ENCODE measurements at regions not wholly inside any gene's neighbourhood (a gene's known extent, or its start where the extent isn't known, plus 50 kb on each side); places are given as distances from the start of the nearest gene placed in this dataset.
A peak's percentile ranks its signal among the peaks of the same experiment; 100 is the strongest.

DNA sequence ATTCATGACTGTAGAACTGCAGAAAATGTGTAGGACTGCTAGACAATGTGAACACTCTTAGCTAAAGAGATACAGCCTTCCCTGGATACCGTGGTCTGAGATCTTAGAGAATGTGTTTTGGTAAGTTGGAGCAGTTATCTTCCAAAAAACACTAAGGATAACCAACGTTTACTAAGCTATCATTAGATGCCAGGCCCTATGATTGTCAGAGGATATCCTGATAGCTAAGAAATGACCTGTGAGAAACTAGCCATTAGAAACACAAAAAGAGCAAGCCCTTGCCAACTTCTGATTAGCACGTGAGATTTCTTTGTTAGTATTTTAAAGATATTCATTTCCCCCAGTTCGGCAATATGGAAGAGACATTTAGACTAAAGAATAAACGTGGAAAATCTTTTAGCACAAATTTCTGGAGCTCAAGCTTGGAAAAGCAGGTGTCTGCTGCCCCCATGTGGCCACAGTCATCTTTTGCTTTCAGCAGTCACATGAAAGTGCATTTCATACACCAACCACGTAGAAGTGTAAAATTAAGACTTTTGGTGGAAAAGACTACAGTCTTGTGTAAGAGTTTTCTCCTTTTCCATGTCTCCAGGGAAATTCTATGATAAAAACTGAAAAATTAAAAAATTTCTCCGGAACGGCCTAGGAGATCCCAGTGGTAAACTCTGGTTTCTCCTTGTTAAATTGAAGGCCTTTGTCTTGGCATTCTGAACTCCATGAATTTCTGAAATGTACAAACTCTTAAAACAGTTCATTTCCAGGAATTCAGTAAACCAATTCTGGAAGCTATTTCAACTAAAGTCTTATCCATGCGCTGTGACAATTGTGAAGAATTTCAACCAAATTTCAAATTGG lies 136.4 kb downstream of the ZNF674 start:
- TF ChIP-seq, protein P1, sequence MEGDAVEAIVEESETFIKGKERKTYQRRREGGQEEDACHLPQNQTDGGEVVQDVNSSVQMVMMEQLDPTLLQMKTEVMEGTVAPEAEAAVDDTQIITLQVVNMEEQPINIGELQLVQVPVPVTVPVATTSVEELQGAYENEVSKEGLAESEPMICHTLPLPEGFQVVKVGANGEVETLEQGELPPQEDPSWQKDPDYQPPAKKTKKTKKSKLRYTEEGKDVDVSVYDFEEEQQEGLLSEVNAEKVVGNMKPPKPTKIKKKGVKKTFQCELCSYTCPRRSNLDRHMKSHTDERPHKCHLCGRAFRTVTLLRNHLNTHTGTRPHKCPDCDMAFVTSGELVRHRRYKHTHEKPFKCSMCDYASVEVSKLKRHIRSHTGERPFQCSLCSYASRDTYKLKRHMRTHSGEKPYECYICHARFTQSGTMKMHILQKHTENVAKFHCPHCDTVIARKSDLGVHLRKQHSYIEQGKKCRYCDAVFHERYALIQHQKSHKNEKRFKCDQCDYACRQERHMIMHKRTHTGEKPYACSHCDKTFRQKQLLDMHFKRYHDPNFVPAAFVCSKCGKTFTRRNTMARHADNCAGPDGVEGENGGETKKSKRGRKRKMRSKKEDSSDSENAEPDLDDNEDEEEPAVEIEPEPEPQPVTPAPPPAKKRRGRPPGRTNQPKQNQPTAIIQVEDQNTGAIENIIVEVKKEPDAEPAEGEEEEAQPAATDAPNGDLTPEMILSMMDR (IDR thresholded peaks at IDR 0.05; ENCODE audit: insufficient read depth, low read length, poor library complexity, severe bottlenecking) = peak; percentile 84
- peak; percentile 31 for DNase-seq (ENCODE audit: low read depth)
- H3K4me3 ChIP-seq (ENCODE audit: low read depth, low read length) = no peak overlapping the region
- H3K27me3 ChIP-seq (ENCODE audit: control insufficient read depth, insufficient read depth, low read length) = no peaks in the 10 kb centered on the region
- no peaks in the 10 kb centered on the region for H3K36me3 ChIP-seq (ENCODE audit: control insufficient read depth, insufficient read depth, low read length)

DNA sequence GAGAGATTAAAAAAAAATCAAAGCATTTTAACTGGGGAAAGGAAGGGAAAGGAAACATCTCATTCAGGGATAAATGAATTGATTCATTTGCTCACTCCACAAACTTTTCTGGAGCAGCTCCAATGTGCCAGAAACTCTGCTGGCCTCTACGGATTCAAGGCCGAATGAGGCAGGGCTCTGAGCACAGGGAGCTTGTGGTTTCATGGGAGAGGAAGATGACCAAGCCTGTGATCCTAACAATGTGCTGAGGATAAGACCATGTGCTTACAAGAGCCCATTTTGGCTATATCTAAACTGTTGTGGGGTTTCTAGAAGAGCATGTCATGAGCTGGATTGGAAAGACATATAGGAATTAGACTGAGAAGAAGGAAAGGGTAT lies 137.5 kb downstream of the ZNF674 start:
- Histone ChIP-seq H3K27me3 (ENCODE audit: control insufficient read depth, insufficient read depth, low read length) (no peaks in the 10 kb centered on the region), H3K4me3 (ENCODE audit: low read depth, low read length) (no peak overlapping the region), H3K36me3 (ENCODE audit: control insufficient read depth, insufficient read depth, low read length) (no peaks in the 10 kb centered on the region)
- DNase-seq (ENCODE audit: low read depth) = no peak
- TF ChIP-seq, protein P1 (IDR thresholded peaks at IDR 0.05; ENCODE audit: insufficient read depth, low read length, poor library complexity, severe bottlenecking) = no peak

DNA sequence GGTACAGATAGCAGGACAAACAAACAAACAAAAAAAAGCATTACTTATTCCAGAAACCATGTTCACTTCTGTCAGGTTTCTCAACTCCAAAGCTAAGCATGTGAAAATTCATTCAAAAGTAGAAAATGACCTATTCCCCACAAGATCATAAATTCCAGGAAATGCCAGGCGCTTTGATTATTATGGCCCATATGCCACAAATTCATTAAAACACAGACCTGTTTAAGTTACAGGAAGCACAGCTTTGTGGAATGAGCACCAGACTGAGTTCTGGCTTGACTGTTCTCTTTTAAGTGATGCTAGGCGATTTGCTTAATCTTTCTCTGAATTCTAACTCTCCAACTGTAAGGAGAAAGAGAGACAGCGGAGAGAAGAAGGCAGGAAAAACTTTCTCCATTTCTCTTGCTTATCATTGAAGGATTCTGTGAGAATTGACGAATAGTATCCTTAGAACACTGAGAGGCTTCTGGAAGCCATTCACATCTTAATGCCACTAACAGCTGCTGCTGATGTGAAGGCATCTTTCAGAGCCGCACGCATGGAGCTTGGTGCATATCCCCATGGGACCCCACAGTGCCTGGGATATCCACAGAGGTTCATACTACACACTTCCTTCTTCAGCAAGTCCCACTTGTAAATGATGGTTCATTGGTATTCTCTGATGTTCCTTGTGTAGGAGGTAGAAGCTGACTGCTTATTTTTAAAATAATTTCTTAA lies 138.0 kb downstream of the ZNF674 start:
- no peaks in the 10 kb centered on the region for H3K36me3 ChIP-seq (ENCODE audit: control insufficient read depth, insufficient read depth, low read length)

DNA sequence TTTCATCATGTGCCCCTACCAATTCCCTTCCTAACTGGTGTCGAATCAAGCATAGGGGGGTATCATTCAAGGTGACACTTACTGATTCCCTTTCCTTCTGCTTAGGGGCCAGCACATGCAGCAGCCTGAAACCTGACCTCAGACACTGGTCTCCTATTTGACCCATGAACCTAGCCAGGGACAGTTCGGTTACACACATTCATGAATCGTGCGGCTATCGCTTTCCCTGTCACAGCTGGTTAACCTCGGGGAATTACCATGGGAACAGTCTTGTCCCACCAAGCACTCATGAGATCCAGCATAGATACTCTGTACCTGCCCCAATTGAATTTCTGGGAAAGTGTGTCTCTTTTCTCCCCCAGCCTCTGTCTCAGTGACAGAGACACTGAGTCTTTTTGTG lies 140.4 kb downstream of the ZNF674 start:
- DNase-seq (ENCODE audit: low read depth) = peak; percentile 14
- H3K27me3 ChIP-seq (ENCODE audit: control insufficient read depth, insufficient read depth, low read length) = no peaks in the 10 kb centered on the region
- TF ChIP-seq, protein P1 (IDR thresholded peaks at IDR 0.05; ENCODE audit: insufficient read depth, low read length, poor library complexity, severe bottlenecking) = no peak
- H3K36me3 ChIP-seq (ENCODE audit: control insufficient read depth, insufficient read depth, low read length) = no peaks in the 10 kb centered on the region
- no peak overlapping the region for H3K4me3 ChIP-seq (ENCODE audit: low read depth, low read length)

More for the DNA sequence above, 138.0 kb downstream of the ZNF674 start:
- H3K27me3 ChIP-seq (ENCODE audit: control insufficient read depth, insufficient read depth, low read length) = no peaks in the 10 kb centered on the region
- no peak for DNase-seq (ENCODE audit: low read depth)
- H3K4me3 ChIP-seq (ENCODE audit: low read depth, low read length) = no peak overlapping the region
- TF ChIP-seq, protein P1 (IDR thresholded peaks at IDR 0.05; ENCODE audit: insufficient read depth, low read length, poor library complexity, severe bottlenecking) = no peak

DNA sequence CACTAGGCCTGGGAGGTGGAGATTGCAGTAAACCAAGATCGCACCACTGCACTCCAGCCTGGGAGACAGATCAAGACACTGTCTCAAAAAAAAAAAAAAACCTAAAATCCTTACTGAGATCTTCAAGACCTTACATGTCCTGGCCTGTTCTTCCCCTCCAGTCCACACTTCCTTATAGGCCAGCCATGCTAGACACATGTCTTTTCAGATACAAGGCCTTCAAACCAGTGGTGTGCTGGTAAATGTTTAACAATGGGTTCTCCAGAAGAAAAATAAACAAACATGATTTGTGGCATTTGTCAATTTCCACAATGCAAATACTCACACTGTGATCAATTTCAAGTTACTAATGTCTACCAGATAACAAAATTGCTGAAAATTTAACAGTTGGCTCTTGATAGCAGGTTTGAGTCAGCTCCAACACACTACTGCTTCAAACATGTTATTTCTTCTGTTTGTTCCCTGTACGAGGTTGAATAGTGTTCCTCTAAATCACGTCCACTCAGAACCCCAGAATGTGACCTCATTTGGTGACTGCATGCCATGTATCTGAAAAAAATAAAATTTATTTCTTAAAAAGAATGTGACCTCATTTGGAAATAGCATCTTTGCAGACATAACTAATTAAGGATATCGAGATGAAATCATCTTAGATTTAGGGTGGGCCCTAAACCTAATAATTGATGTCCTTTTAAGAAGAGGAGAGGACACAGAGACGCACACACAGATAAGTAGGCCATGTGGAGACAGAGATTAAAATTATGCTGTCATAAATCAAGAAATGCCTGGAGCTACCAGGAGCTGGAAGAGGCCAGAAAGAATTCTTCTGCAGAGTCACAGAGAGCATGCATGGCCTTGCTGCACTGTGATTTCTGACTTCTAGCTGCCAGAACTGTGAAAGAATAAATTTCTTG lies 144.4 kb downstream of the ZNF674 start:
- TF ChIP-seq, protein P1 (IDR thresholded peaks at IDR 0.05; ENCODE audit: insufficient read depth, low read length, poor library complexity, severe bottlenecking) = no peak
- DNase-seq (ENCODE audit: low read depth) = no peak

More for the DNA sequence above, 144.4 kb downstream of the ZNF674 start:
- no peaks in the 10 kb centered on the region for H3K27me3 ChIP-seq (ENCODE audit: control insufficient read depth, insufficient read depth, low read length)
- H3K4me3 ChIP-seq (ENCODE audit: low read depth, low read length) = no peak overlapping the region
- no peaks in the 10 kb centered on the region for H3K36me3 ChIP-seq (ENCODE audit: control insufficient read depth, insufficient read depth, low read length)

Data from kidney epithelial cell (primary cell).